ENCODE measurements at regions not wholly inside any gene's neighbourhood (a gene's known extent, or its start where the extent isn't known, plus 50 kb on each side); places are given as distances from the start of the nearest gene placed in this dataset.

- no peak for DNase-seq (ENCODE audit: low spot score)
- POLR2A ChIA-PET (ENCODE audit: low non-redundant PET): no interaction called here
- CTCF ChIA-PET: interaction anchor here (0.5 kb wide), 1 partner anchor 530 kb away, joined by 3 read pairs; no protein-coding TSS in a partner anchor
- TF ChIP-seq CTCF (conservative IDR thresholded peaks at IDR 0.05; ENCODE audit: low read depth): no peak
- H3K27ac ChIP-seq: no peak overlapping the region
Observed at GRCh38 chr5:63263411-63263810, 684.8 kb downstream of the LRRC70 start.

- H3K27ac ChIP-seq: no peak overlapping the region
- POLR2A ChIA-PET (ENCODE audit: low non-redundant PET): no interaction called here
- CTCF ChIA-PET: interaction anchor here (0.7 kb wide), 1 partner anchor 88 kb away, joined by 3 read pairs; no protein-coding TSS in a partner anchor
- peak; percentile 38 for DNase-seq (ENCODE audit: low spot score)
- no peak for TF ChIP-seq CTCF (conservative IDR thresholded peaks at IDR 0.05; ENCODE audit: low read depth)
Observed at GRCh38 chr5:63262185-63262981, 683.8 kb downstream of the LRRC70 start.

GRCh38 chr5:63261695-63262094 lies 683.1 kb downstream of the LRRC70 start:
- no peak for TF ChIP-seq CTCF (conservative IDR thresholded peaks at IDR 0.05; ENCODE audit: low read depth)
- ChIA-PET CTCF (no interaction called here), POLR2A (ENCODE audit: low non-redundant PET) (no interaction called here)
- no peak for DNase-seq (ENCODE audit: low spot score)
- H3K27ac ChIP-seq: peak overlapping the region; percentile 35; the same call in 1 of the 2 replicates

GRCh38 chr5:63255594-63255993 lies 677.0 kb downstream of the LRRC70 start:
- DNase-seq (ENCODE audit: low spot score): no peak
- no peak overlapping the region for H3K27ac ChIP-seq
- ChIA-PET CTCF (no interaction called here), POLR2A (ENCODE audit: low non-redundant PET) (no interaction called here)
- no peak for TF ChIP-seq CTCF (conservative IDR thresholded peaks at IDR 0.05; ENCODE audit: low read depth)

- no peak for TF ChIP-seq CTCF (conservative IDR thresholded peaks at IDR 0.05; ENCODE audit: low read depth)
- POLR2A ChIA-PET (ENCODE audit: low non-redundant PET): no interaction called here
- no peak for DNase-seq (ENCODE audit: low spot score)
Observed at GRCh38 chr5:63250939-63251338, 672.3 kb downstream of the LRRC70 start.

GRCh38 chr5:63249960-63250359 lies 671.3 kb downstream of the LRRC70 start:
- ChIA-PET POLR2A (ENCODE audit: low non-redundant PET) (no interaction called here), CTCF (interaction anchor here (0.5 to 0.8 kb wide), 2 partner anchors 15 to 478 kb away, joined by 3 read pairs; no protein-coding TSS in a partner anchor)
- TF ChIP-seq CTCF (conservative IDR thresholded peaks at IDR 0.05; ENCODE audit: low read depth): no peak

More at GRCh38 chr5:63250939-63251338, 672.3 kb downstream of the LRRC70 start:
- H3K27ac ChIP-seq: no peak overlapping the region
- CTCF ChIA-PET: no interaction called here

More at GRCh38 chr5:63249960-63250359, 671.3 kb downstream of the LRRC70 start:
- DNase-seq (ENCODE audit: low spot score): no peak
- H3K27ac ChIP-seq: no peak overlapping the region

Measured in RWPE1 (cell line).